ENCODE measurements at regions not wholly inside any gene's neighbourhood (a gene's known extent, or its start where the extent isn't known, plus 50 kb on each side); places are given as distances from the start of the nearest gene placed in this dataset.

- no peak for TF ChIP-seq EZH2 (IDR thresholded peaks at IDR 0.05)
- no peak for TF ChIP-seq POLR2AphosphoS5 (IDR thresholded peaks at IDR 0.05; ENCODE audit: borderline replicate concordance, low read depth, low read length)
These were observed 173.5 kb upstream of the HAAO start for GRCh38 chr2:42965910-42966309.

All from SK-N-MC (cell line).